Karpas-422 (cell line): ENCODE measurements at regions not wholly inside any gene's neighbourhood (a gene's known extent, or its start where the extent isn't known, plus 50 kb on each side); places are given as distances from the start of the nearest gene placed in this dataset.

Experiments used
- DNase-seq: peaks from one replicate; pipeline ENCODE4 v3.0.0-alpha.2; 2015
- H2AFZ ChIP-seq: fragments of 200-600 bp; sonication (generic); 2 replicates; pipeline ENCODE4 v1.6.1; 2014; ENCODE audit warnings: antibody characterized with exemption, low read length, mixed read lengths
- H3K27ac ChIP-seq: fragments of 200-600 bp; sonication (generic); 2 replicates; pipeline ENCODE4 v1.5.1; 2014; ENCODE audit warnings: mild to moderate bottlenecking, low read length, moderate library complexity
- H3K27me3 ChIP-seq: fragments of 200-600 bp; sonication (generic); 2 replicates; pipeline ENCODE4 v1.6.1; 2014; ENCODE audit warnings: low read length, mixed read lengths
- H3K36me3 ChIP-seq: fragments of 200-600 bp; sonication (generic); 2 replicates; pipeline ENCODE4 v1.6.1; 2014; ENCODE audit warnings: low read length, mixed read lengths; ENCODE audit not compliant: insufficient read depth
- H3K4me1 ChIP-seq: fragments of 200-600 bp; sonication (generic); 2 replicates; pipeline ENCODE4 v1.6.1; 2014; ENCODE audit warnings: mild to moderate bottlenecking, low read length, mixed read lengths
- H3K4me2 ChIP-seq: fragments of 200-600 bp; sonication (generic); 2 replicates; pipeline ENCODE4 v1.6.1; 2014; ENCODE audit warnings: low read length, low read depth, mild to moderate bottlenecking; ENCODE audit not compliant: poor library complexity, severe bottlenecking
- H3K4me3 ChIP-seq: fragments of 200-600 bp; sonication (generic); 2 replicates; pipeline ENCODE4 v1.5.1; 2014; ENCODE audit warnings: mild to moderate bottlenecking, antibody characterized with exemption, low read length, mixed read lengths
- H3K79me2 ChIP-seq: fragments of 200-600 bp; sonication (generic); 2 replicates; pipeline ENCODE4 v1.6.1; 2014; ENCODE audit warnings: mild to moderate bottlenecking, low read length, mixed read lengths
- H3K9ac ChIP-seq: fragments of 200-600 bp; sonication (generic); 2 replicates; pipeline ENCODE4 v1.6.0; 2014; ENCODE audit warnings: low read length
- H3K9me2 ChIP-seq: fragments of 200-600 bp; sonication (generic), shearing (Covaris generic); replicated peaks from 2 replicates; pipeline ENCODE4 v1.6.0; 2014; ENCODE audit warnings: mild to moderate bottlenecking, low read length, moderate library complexity; ENCODE audit not compliant: insufficient read depth
- H3K9me3 ChIP-seq: fragments of 300-700, 200-600 bp; sonication (generic); 2 replicates; pipeline ENCODE4 v1.6.1; 2014; ENCODE audit warnings: low read length, mixed read lengths
- H4K20me1 ChIP-seq: fragments of 200-600 bp; sonication (generic); 2 replicates; pipeline ENCODE4 v1.6.1; 2014; ENCODE audit warnings: mild to moderate bottlenecking, antibody characterized with exemption, low read length, low read depth; ENCODE audit not compliant: insufficient read depth

GRCh38 chr17:34110315-34110714 lies 144.8 kb upstream of the CCL2 start:
- Histone ChIP-seq H3K27ac (no peak overlapping the region), H3K9me3 (no peaks in the 10 kb centered on the region), H3K79me2 (no peaks in the 10 kb centered on the region), H3K9ac (no peak overlapping the region), H3K9me2 (no peaks in the 10 kb centered on the region), H3K36me3 (no peaks in the 10 kb centered on the region), H2AFZ (no peak overlapping the region), H3K4me3 (no peak overlapping the region), H3K4me2 (no peak overlapping the region), H3K27me3 (0 out of 2 replicates have a peak, but pooled peaks cover 4% of the 10 kb centered on the region), H4K20me1 (no peaks in the 10 kb centered on the region), H3K4me1 (no peaks in the 10 kb centered on the region)
- no peak for DNase-seq

- no peaks in the 10 kb centered on the region for H3K4me1 ChIP-seq
- H3K27me3 ChIP-seq = 0 out of 2 replicates have a peak, but pooled peaks cover 4% of the 10 kb centered on the region
- no peak overlapping the region for H3K27ac ChIP-seq
- H3K4me3 ChIP-seq = no peak overlapping the region
- H3K9ac ChIP-seq = no peak overlapping the region
- no peaks in the 10 kb centered on the region for H3K9me3 ChIP-seq
- no peaks in the 10 kb centered on the region for H3K79me2 ChIP-seq
- H4K20me1 ChIP-seq = no peaks in the 10 kb centered on the region
- DNase-seq = no peak
- H2AFZ ChIP-seq = no peak overlapping the region
- no peak overlapping the region for H3K4me2 ChIP-seq
- no peaks in the 10 kb centered on the region for H3K36me3 ChIP-seq
- no peaks in the 10 kb centered on the region for H3K9me2 ChIP-seq
Observed at GRCh38 chr17:34113089-34113488, 142.0 kb upstream of the CCL2 start.

- H3K9me3 ChIP-seq = no peaks in the 10 kb centered on the region
- no peak overlapping the region for H3K27ac ChIP-seq
- DNase-seq = no peak
- no peaks in the 10 kb centered on the region for H3K4me1 ChIP-seq
- no peaks in the 10 kb centered on the region for H3K79me2 ChIP-seq
- no peaks in the 10 kb centered on the region for H3K9me2 ChIP-seq
- H3K4me3 ChIP-seq = no peak overlapping the region
- no peaks in the 10 kb centered on the region for H3K36me3 ChIP-seq
- H3K9ac ChIP-seq = no peak overlapping the region
- H3K27me3 ChIP-seq = 0 out of 2 replicates have a peak, but pooled peaks cover 4% of the 10 kb centered on the region
- no peak overlapping the region for H2AFZ ChIP-seq
- H4K20me1 ChIP-seq = no peaks in the 10 kb centered on the region
- no peak overlapping the region for H3K4me2 ChIP-seq
Observed at GRCh38 chr17:34114174-34114573, 140.9 kb upstream of the CCL2 start.

- no peak overlapping the region for H3K4me3 ChIP-seq
- no peak overlapping the region for H2AFZ ChIP-seq
- no peaks in the 10 kb centered on the region for H3K9me3 ChIP-seq
- H3K36me3 ChIP-seq = no peaks in the 10 kb centered on the region
- H3K27ac ChIP-seq = no peak overlapping the region
- no peaks in the 10 kb centered on the region for H4K20me1 ChIP-seq
- H3K9me2 ChIP-seq = no peaks in the 10 kb centered on the region
- H3K79me2 ChIP-seq = no peaks in the 10 kb centered on the region
- no peaks in the 10 kb centered on the region for H3K4me1 ChIP-seq
- 0 out of 2 replicates have a peak, but pooled peaks cover 4% of the 10 kb centered on the region for H3K27me3 ChIP-seq
- DNase-seq = no peak
- H3K9ac ChIP-seq = no peak overlapping the region
- no peak overlapping the region for H3K4me2 ChIP-seq
Observed at GRCh38 chr17:34116306-34116705, 138.8 kb upstream of the CCL2 start.

- no peaks in the 10 kb centered on the region for H4K20me1 ChIP-seq
- H3K27me3 ChIP-seq = 0 out of 2 replicates have a peak, but pooled peaks cover 4% of the 10 kb centered on the region
- H3K4me1 ChIP-seq = no peaks in the 10 kb centered on the region
- H3K9me2 ChIP-seq = no peaks in the 10 kb centered on the region
- H3K4me2 ChIP-seq = no peak overlapping the region
- no peaks in the 10 kb centered on the region for H3K36me3 ChIP-seq
- no peak for DNase-seq
- no peak overlapping the region for H2AFZ ChIP-seq
- no peak overlapping the region for H3K9ac ChIP-seq
- no peak overlapping the region for H3K4me3 ChIP-seq
- H3K79me2 ChIP-seq = no peaks in the 10 kb centered on the region
- no peaks in the 10 kb centered on the region for H3K9me3 ChIP-seq
- no peak overlapping the region for H3K27ac ChIP-seq
Observed at GRCh38 chr17:34117332-34117731, 137.8 kb upstream of the CCL2 start.

- Histone ChIP-seq H3K27ac (no peak overlapping the region), H3K4me2 (no peak overlapping the region), H3K9me3 (no peaks in the 10 kb centered on the region), H4K20me1 (no peaks in the 10 kb centered on the region), H3K27me3 (no peaks in the 10 kb centered on the region), H3K4me1 (no peaks in the 10 kb centered on the region), H3K79me2 (no peaks in the 10 kb centered on the region), H3K4me3 (no peak overlapping the region), H3K36me3 (no peaks in the 10 kb centered on the region), H3K9ac (no peak overlapping the region), H3K9me2 (no peaks in the 10 kb centered on the region), H2AFZ (no peak overlapping the region)
- no peak for DNase-seq
Observed at GRCh38 chr17:34117811-34118210, 137.3 kb upstream of the CCL2 start.

GRCh38 chr17:34118564-34118963 lies 136.5 kb upstream of the CCL2 start:
- Histone ChIP-seq H3K27ac (no peak overlapping the region), H3K36me3 (no peaks in the 10 kb centered on the region), H3K9ac (no peak overlapping the region), H3K4me3 (no peak overlapping the region), H3K79me2 (no peaks in the 10 kb centered on the region), H3K4me1 (no peaks in the 10 kb centered on the region), H3K9me2 (no peaks in the 10 kb centered on the region), H3K4me2 (no peak overlapping the region), H3K27me3 (no peaks in the 10 kb centered on the region), H2AFZ (no peak overlapping the region), H3K9me3 (no peaks in the 10 kb centered on the region), H4K20me1 (no peaks in the 10 kb centered on the region)
- DNase-seq = no peak

GRCh38 chr17:34121311-34121710 lies 133.8 kb upstream of the CCL2 start:
- Histone ChIP-seq H3K9me2 (no peaks in the 10 kb centered on the region), H3K4me1 (no peaks in the 10 kb centered on the region), H3K9me3 (no peaks in the 10 kb centered on the region), H3K36me3 (no peaks in the 10 kb centered on the region), H3K27me3 (no peaks in the 10 kb centered on the region), H4K20me1 (no peaks in the 10 kb centered on the region), H3K27ac (no peak overlapping the region), H3K4me2 (no peak overlapping the region), H3K79me2 (no peaks in the 10 kb centered on the region), H3K9ac (no peak overlapping the region), H3K4me3 (no peak overlapping the region), H2AFZ (no peak overlapping the region)
- no peak for DNase-seq

- Histone ChIP-seq H3K27ac (no peak overlapping the region), H3K4me1 (no peaks in the 10 kb centered on the region), H3K9me2 (no peaks in the 10 kb centered on the region), H3K27me3 (no peaks in the 10 kb centered on the region), H2AFZ (no peak overlapping the region), H3K36me3 (no peaks in the 10 kb centered on the region), H3K4me3 (no peak overlapping the region), H3K4me2 (no peak overlapping the region), H3K9ac (no peak overlapping the region), H3K79me2 (no peaks in the 10 kb centered on the region), H4K20me1 (no peaks in the 10 kb centered on the region), H3K9me3 (no peaks in the 10 kb centered on the region)
- DNase-seq = no peak
Observed at GRCh38 chr17:34122515-34122914, 132.6 kb upstream of the CCL2 start.
